H9 (cell line): ENCODE measurements at regions not wholly inside any gene's neighbourhood (a gene's known extent, or its start where the extent isn't known, plus 50 kb on each side); places are given as distances from the start of the nearest gene placed in this dataset.
"Not testable (repeated sequence)": the region's sequence is repeated elsewhere in the genome, so short reads cannot be mapped to it uniquely, and the experiment has no call there.

Experiments used
- DNase-seq: peaks from one replicate; pipeline ENCODE4 v3.0.0-alpha.2; 2017
- H2AFZ ChIP-seq: one replicate; pipeline ENCODE4 v1.6.1; 2013; ENCODE audit warnings: mild to moderate bottlenecking, low read length, control low read depth, moderate library complexity
- H2AK5ac ChIP-seq: 2 replicates; pipeline ENCODE4 v1.6.1; 2013; ENCODE audit warnings: low read length, control low read depth, mixed read lengths; ENCODE audit not compliant: insufficient read length
- H2BK120ac ChIP-seq: one replicate; pipeline ENCODE4 v1.6.1; 2013; ENCODE audit warnings: low read depth, mild to moderate bottlenecking, low read length, control low read depth, inconsistent platforms; ENCODE audit not compliant: poor library complexity, severe bottlenecking
- H2BK12ac ChIP-seq: 2 replicates; pipeline ENCODE4 v1.6.1; 2013; ENCODE audit warnings: low read length, control low read depth, mixed read lengths, low read depth; ENCODE audit not compliant: insufficient read length
- H2BK15ac ChIP-seq: 2 replicates; pipeline ENCODE4 v1.6.1; 2013; ENCODE audit warnings: low read depth, low read length, control low read depth
- H2BK20ac ChIP-seq: one replicate; pipeline ENCODE4 v1.6.1; 2013; ENCODE audit warnings: low read depth, mild to moderate bottlenecking, low read length, control low read depth, inconsistent platforms; ENCODE audit not compliant: poor library complexity, severe bottlenecking
- H2BK5ac ChIP-seq: 2 replicates; pipeline ENCODE4 v1.6.1; 2013; ENCODE audit warnings: low read length, control low read depth, mixed read lengths; ENCODE audit not compliant: insufficient read length
- H3K14ac ChIP-seq: 2 replicates; pipeline ENCODE4 v1.6.1; 2013; ENCODE audit warnings: low read length, control low read depth; ENCODE audit not compliant: insufficient read depth
- H3K18ac ChIP-seq: 2 replicates; pipeline ENCODE4 v1.6.1; 2013; ENCODE audit warnings: low read depth, mild to moderate bottlenecking, mixed read lengths, low read length, control low read depth; ENCODE audit not compliant: insufficient read length
- H3K23ac ChIP-seq: 2 replicates; pipeline ENCODE4 v1.6.1; 2013; ENCODE audit warnings: low read length, control low read depth, mixed read lengths, low read depth; ENCODE audit not compliant: insufficient read length
- H3K23me2 ChIP-seq: 2 replicates; pipeline ENCODE4 v1.6.1; 2013; ENCODE audit warnings: low read depth, mild to moderate bottlenecking, mixed read lengths, low read length, control low read depth; ENCODE audit not compliant: insufficient read length, poor library complexity, severe bottlenecking
- H3K27ac ChIP-seq: 2 replicates; pipeline ENCODE4 v1.5.1; 2013; ENCODE audit warnings: low read length, control low read depth, mixed read lengths, low read depth; ENCODE audit not compliant: insufficient read length
- H3K27me3 ChIP-seq: 2 replicates; pipeline ENCODE4 v1.6.1; 2013; ENCODE audit warnings: low read length, control low read depth, inconsistent platforms; ENCODE audit not compliant: insufficient read depth
- H3K4ac ChIP-seq: 2 replicates; pipeline ENCODE4 v1.6.1; 2013; ENCODE audit warnings: low read depth, mild to moderate bottlenecking, control low read depth, inconsistent platforms, low read length, moderate library complexity
- H3K4me1 ChIP-seq: 2 replicates; pipeline ENCODE4 v1.6.1; 2013; ENCODE audit warnings: low read length, control low read depth, inconsistent platforms; ENCODE audit not compliant: insufficient read depth
- H3K4me2 ChIP-seq: 2 replicates; pipeline ENCODE4 v1.6.1; 2013; ENCODE audit warnings: low read length, control low read depth, mixed read lengths; ENCODE audit not compliant: insufficient read length, insufficient read depth
- H3K56ac ChIP-seq: 2 replicates; pipeline ENCODE4 v1.6.1; 2013; ENCODE audit warnings: low read depth, mild to moderate bottlenecking, mixed read lengths, low read length, control low read depth; ENCODE audit not compliant: insufficient read length
- H3K79me1 ChIP-seq: 2 replicates; pipeline ENCODE4 v1.6.1; 2013; ENCODE audit warnings: low read depth, mild to moderate bottlenecking, moderate library complexity, low read length, control low read depth, inconsistent platforms; ENCODE audit not compliant: insufficient read depth, poor library complexity, severe bottlenecking
- H3K79me2 ChIP-seq: 2 replicates; pipeline ENCODE4 v1.6.1; 2013; ENCODE audit warnings: low read length, control low read depth, inconsistent platforms; ENCODE audit not compliant: insufficient read depth
- H3K9ac ChIP-seq: 2 replicates; pipeline ENCODE4 v1.6.1; 2013; ENCODE audit warnings: low read length, control low read depth, mixed read lengths; ENCODE audit not compliant: insufficient read length; ENCODE audit errors: extremely low read depth
- H3K9me3 ChIP-seq: one replicate; pipeline ENCODE4 v1.6.1; 2013; ENCODE audit warnings: low read depth, low read length, inconsistent platforms; ENCODE audit not compliant: control insufficient read depth
- H3T11ph ChIP-seq: one replicate; pipeline ENCODE4 v1.6.1; 2013; ENCODE audit warnings: mild to moderate bottlenecking, low read length, control low read depth, inconsistent platforms
- H4K20me1 ChIP-seq: one replicate; pipeline ENCODE4 v1.6.1; 2013; ENCODE audit not compliant: control insufficient read depth, insufficient read length, insufficient read depth
- H4K5ac ChIP-seq: 2 replicates; pipeline ENCODE4 v1.6.1; 2013; ENCODE audit warnings: low read depth, mild to moderate bottlenecking, mixed read lengths, low read length, control low read depth; ENCODE audit not compliant: insufficient read length
- H4K8ac ChIP-seq: replicated peaks from 2 replicates; pipeline ENCODE4 v1.6.1; 2013; ENCODE audit warnings: low read length, control low read depth, mixed read lengths, low read depth; ENCODE audit not compliant: insufficient read length
- H4K91ac ChIP-seq: 2 replicates; pipeline ENCODE4 v1.6.1; 2013; ENCODE audit warnings: low read depth, mild to moderate bottlenecking, moderate library complexity, mixed read lengths, low read length, control low read depth; ENCODE audit not compliant: insufficient read length
- H3K27ac Mint-ChIP-seq, 3 experiments: 2 replicates in 2 of 3; 3 replicates in 1 of 3; pipeline ENCODE4 v1.8.0; 2020 to 2021; ENCODE audit warnings: mixed read lengths in 3 of 3, mild to moderate bottlenecking in 1 of 3, moderate library complexity in 1 of 3
- H3K27me3 Mint-ChIP-seq: 2 replicates; pipeline ENCODE4 v1.8.0; 2021; ENCODE audit warnings: low read depth, mild to moderate bottlenecking, moderate library complexity, mixed read lengths
- H3K36me3 Mint-ChIP-seq, 3 experiments: 2 replicates in 2 of 3; 3 replicates in 1 of 3; pipeline ENCODE4 v1.8.0; 2020 to 2021; ENCODE audit warnings: low read depth in 3 of 3, mixed read lengths in 3 of 3; ENCODE audit not compliant: insufficient read depth in 1 of 3
- H3K4me1 Mint-ChIP-seq, 2 experiments: 2 replicates each; pipeline ENCODE4 v1.8.0; 2020; ENCODE audit warnings: mixed read lengths in 2 of 2
- H3K4me3 Mint-ChIP-seq, 2 experiments: 2 replicates in 1 of 2; 3 replicates in 1 of 2; pipeline ENCODE4 v1.8.0; 2020 to 2021; ENCODE audit warnings: mild to moderate bottlenecking in 2 of 2, mixed read lengths in 2 of 2, moderate library complexity in 1 of 2
- H3K9me3 Mint-ChIP-seq, 2 experiments: 2 replicates in 1 of 2; 3 replicates in 1 of 2; pipeline ENCODE4 v1.8.0; 2020; ENCODE audit warnings: mild to moderate bottlenecking in 2 of 2, mixed read lengths in 2 of 2, moderate library complexity in 1 of 2
- WGBS: extraction: QIAGEN DNeasy Blood & Tissue Kit; methylation state at CpG from one replicate; pipeline ENCODE4 v1.1.7; 2013; ENCODE audit warnings: missing lambda C conversion rate, low lambda C conversion rate, mixed read lengths; ENCODE audit not compliant: insufficient read length; ENCODE audit errors: extremely low coverage; 5-methylcytosine and 5-hydroxymethylcytosine counted together
- TF ChIP-seq, protein P1 (sequence below): fragments of 200-600 bp; sonication (generic); conservative IDR thresholded peaks from 3 replicates; pipeline ENCODE4 v1.8.0; 2021; ENCODE audit warnings: antibody characterized with exemption, mild to moderate bottlenecking

DNA sequence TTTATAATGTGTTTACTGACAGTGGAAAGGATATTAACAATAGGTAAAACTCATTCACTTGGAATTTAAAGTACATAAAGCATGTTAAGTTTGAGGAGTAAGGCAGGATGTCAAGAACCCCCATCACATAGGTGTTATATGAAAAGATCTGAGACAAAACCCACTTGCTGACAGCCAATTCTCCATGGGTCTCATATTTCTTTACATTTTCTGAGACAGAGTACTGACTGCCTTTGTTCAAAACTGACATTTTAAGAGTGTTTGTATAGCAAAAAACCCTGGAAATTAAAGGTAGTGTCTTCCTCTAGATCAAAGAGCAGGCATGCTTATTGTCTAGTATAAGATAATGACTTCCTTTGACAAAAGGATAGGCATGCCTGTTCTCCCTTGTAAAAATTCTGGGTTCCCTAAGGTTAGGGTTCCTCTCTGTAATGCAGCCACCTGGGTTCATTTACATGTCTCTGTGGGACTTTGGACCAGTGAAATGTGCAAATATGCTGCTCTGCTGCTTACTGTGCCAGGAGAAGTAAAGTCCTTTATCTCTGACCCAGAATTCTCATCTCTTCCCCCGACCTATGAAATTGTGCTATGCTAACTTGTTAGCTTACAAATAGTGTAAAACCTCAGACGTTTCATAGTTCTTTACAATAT lies 123.6 kb downstream of the PCDH18 start:
- H4K5ac ChIP-seq = no peak overlapping the region
- no peak overlapping the region for H3K14ac ChIP-seq
- no peak overlapping the region for H3K18ac ChIP-seq
- Mint-ChIP-seq H3K27ac (no peak overlapping the region), H3K9me3 (no peaks in the 10 kb centered on the region), H3K4me3 (no peak overlapping the region), H3K27me3 (no peaks in the 10 kb centered on the region), H3K36me3 (no peaks in the 10 kb centered on the region), H3K4me1 (peaks cover 7 to 8% of the 10 kb centered on the region in 2 experiments; a peak in 3 of 4 replicates)
- H2BK15ac ChIP-seq = no peak overlapping the region
- WGBS = no CpG with 5 or more reads among the region's 2 CpGs
- no peak for DNase-seq
- H3K23ac ChIP-seq = no peak overlapping the region
- no peaks in the 10 kb centered on the region for H3K9me3 ChIP-seq
- H2AFZ ChIP-seq = no peak overlapping the region
- no peak overlapping the region for H2BK120ac ChIP-seq
- H3K4ac ChIP-seq = no peak overlapping the region
- no peak overlapping the region for H4K91ac ChIP-seq
- no peaks in the 10 kb centered on the region for H4K20me1 ChIP-seq
- H2BK12ac ChIP-seq = no peak overlapping the region
- no peak overlapping the region for H2BK5ac ChIP-seq
- TF ChIP-seq, protein P1, sequence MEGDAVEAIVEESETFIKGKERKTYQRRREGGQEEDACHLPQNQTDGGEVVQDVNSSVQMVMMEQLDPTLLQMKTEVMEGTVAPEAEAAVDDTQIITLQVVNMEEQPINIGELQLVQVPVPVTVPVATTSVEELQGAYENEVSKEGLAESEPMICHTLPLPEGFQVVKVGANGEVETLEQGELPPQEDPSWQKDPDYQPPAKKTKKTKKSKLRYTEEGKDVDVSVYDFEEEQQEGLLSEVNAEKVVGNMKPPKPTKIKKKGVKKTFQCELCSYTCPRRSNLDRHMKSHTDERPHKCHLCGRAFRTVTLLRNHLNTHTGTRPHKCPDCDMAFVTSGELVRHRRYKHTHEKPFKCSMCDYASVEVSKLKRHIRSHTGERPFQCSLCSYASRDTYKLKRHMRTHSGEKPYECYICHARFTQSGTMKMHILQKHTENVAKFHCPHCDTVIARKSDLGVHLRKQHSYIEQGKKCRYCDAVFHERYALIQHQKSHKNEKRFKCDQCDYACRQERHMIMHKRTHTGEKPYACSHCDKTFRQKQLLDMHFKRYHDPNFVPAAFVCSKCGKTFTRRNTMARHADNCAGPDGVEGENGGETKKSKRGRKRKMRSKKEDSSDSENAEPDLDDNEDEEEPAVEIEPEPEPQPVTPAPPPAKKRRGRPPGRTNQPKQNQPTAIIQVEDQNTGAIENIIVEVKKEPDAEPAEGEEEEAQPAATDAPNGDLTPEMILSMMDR = no peak
- H3K27me3 ChIP-seq = no peaks in the 10 kb centered on the region
- H3K4me2 ChIP-seq = no peak overlapping the region
- no peak overlapping the region for H3K9ac ChIP-seq
- no peaks in the 10 kb centered on the region for H3K79me1 ChIP-seq
- no peak overlapping the region for H3K56ac ChIP-seq
- H3T11ph ChIP-seq = no peak overlapping the region
- H3K79me2 ChIP-seq = no peaks in the 10 kb centered on the region
- no peak overlapping the region for H2AK5ac ChIP-seq
- no peak overlapping the region for H3K27ac ChIP-seq
- H3K23me2 ChIP-seq = no peaks in the 10 kb centered on the region
- H4K8ac ChIP-seq = no peak overlapping the region
- H3K4me1 ChIP-seq = no peaks in the 10 kb centered on the region
- no peak overlapping the region for H2BK20ac ChIP-seq

DNA sequence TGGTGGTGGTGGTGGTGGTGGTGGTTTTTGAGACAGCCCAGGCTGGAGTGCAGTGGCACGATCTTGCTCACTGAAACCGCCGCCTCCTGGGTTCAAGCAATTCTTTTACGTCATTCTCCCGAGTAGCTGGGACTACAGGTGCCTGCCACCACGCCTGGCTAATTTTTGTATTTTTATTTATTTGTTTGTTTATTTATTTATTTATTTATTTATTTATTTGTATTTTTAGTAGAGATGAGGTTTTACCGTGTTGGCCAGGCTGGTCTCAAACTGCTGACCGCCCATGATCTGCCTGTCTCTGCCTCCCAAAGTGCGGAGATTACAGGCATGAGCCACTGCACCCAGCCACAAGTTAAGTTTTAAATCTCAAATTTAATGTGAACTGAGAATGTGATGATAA lies 126.5 kb downstream of the PCDH18 start:
- not testable (repeated sequence) for H2BK5ac ChIP-seq, H3K23ac ChIP-seq, H3K79me1 ChIP-seq, H3K79me2 ChIP-seq, H2BK120ac ChIP-seq, H3K18ac ChIP-seq, H3K27me3 ChIP-seq, H3K4ac ChIP-seq, H3K4me1 Mint-ChIP-seq, DNase-seq, H4K5ac ChIP-seq, H3K27ac ChIP-seq, H3K9me3 ChIP-seq, H3K14ac ChIP-seq, H2AK5ac ChIP-seq, H3K23me2 ChIP-seq, H3K4me1 ChIP-seq, H3K36me3 Mint-ChIP-seq, H3T11ph ChIP-seq, H3K56ac ChIP-seq, H3K4me2 ChIP-seq, H2AFZ ChIP-seq, H2BK12ac ChIP-seq, H3K9me3 Mint-ChIP-seq, H4K91ac ChIP-seq, H3K9ac ChIP-seq, H2BK15ac ChIP-seq, H3K27ac Mint-ChIP-seq, H4K8ac ChIP-seq, H3K27me3 Mint-ChIP-seq, H4K20me1 ChIP-seq, H3K4me3 Mint-ChIP-seq, H2BK20ac ChIP-seq
- WGBS = no CpG with 5 or more reads among the region's 9 CpGs
